GM19324 (cell line): ENCODE measurements at regions not wholly inside any gene's neighbourhood (a gene's known extent, or its start where the extent isn't known, plus 50 kb on each side); places are given as distances from the start of the nearest gene placed in this dataset.

ENCODE experiments used
- ATAC-seq: cut with Tn5 transposase; IDR thresholded peaks from one replicate; pipeline ENCODE4 v1.9.1; 2021; ENCODE audit warnings: mild to moderate bottlenecking, moderate library complexity; ENCODE audit not compliant: unreplicated experiment, low FRiP score

DNA sequence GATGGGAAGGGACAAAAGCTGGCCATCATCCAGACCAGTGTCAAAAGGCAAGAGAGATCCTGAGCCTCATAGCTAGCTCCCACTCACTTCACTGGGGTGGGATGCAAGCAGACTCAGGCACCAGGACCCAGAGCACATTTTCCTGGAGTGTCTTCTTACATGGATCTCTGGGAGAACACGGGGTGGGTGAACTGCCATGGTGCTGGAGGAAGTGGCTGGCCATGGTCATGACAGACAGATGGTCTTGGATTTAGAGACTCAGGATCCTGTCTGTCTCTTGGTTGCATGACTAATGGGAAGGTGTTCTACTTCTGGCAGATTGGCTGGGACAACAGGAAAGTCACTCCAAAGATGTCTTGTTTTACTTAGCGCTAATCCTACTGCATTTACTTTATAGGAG, 311.5 kb downstream of the ATP23 start:
- ATAC-seq, result no peak

DNA sequence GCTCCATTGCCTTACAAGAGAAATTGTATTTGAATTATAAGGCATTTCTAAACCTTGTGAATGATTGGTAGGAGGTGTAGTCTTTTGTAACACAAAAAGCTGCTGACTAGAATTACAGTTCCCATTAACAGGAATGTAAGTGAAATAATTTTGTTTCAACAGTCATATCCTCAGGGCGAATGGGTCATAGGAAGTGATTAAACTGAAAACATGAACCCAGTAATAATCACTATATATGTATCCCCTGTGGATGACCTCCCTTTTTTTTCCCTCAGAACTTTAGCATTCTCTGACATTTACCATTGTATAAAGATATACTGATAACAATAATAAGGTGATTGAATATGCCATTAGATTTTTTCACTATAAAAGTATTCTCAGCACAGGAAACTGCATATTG, 312.3 kb downstream of the ATP23 start:
- ATAC-seq, result no peak

DNA sequence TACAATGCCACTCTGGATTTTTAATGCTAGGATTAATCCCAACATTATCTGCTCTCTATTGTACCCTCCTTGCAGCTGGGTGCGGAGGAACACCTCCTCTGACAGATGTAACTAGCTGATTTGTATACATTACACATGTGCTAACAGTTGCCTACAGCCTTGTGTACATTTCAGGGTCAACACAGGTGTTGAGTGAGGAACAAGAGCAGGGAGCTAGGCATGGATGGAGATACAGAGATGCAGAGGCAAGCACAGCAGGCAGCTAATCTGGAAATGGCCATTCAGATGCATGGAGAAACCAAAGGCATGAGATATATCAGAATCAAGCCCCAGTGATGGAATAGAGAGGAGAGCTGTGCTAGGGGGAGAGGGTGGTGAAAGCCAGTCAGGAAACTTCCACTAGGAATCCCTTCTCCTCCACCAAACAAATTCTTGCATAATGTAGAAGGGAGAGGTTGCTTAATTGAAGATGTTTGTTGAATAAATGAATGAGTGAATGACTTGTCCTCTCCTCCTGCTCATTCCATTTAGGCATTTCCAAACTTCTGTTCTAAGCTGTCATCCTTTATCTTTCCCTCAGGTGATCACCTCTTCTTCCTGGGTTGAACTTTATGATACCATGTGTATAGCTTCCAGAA, 313.2 kb downstream of the ATP23 start:
- no peak for ATAC-seq

DNA sequence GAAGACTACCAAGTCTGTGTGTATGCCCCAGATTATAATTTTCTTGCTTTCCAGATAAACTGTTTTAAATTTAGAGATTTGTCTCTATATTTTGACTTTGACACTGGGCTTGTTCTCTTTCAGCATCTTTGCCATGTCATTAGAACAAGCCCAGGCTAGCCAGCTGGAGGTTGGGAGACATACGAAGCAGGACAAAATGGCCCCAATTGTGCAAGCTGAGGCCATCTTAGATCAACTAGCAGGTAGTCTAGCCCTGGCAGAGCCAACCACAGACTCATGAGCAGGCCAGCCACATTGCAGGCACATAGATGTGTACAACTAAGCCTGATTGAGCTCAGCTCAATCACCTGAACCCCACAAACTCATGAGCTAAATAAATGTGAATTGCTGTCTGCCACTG, 321.4 kb downstream of the ATP23 start:
- no peak for ATAC-seq

DNA sequence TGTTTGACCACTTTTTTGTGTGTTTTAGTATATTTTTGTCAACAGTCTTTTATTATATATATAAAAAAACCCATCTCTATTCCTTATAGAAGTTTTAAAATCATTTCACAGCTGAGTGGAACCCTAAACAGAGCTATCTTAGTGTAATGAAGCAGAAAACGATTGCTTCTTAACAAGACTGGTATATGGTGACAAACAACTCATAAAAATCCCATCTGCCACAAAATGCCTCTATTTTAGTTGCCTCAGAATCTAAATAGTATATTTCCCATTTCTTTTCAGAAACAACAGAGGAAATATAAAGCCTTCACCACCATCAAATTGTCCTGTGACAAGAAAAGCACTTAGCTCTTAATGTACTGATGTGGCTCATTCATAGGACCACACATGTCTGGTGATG, 322.4 kb downstream of the ATP23 start:
- ATAC-seq, result no peak

DNA sequence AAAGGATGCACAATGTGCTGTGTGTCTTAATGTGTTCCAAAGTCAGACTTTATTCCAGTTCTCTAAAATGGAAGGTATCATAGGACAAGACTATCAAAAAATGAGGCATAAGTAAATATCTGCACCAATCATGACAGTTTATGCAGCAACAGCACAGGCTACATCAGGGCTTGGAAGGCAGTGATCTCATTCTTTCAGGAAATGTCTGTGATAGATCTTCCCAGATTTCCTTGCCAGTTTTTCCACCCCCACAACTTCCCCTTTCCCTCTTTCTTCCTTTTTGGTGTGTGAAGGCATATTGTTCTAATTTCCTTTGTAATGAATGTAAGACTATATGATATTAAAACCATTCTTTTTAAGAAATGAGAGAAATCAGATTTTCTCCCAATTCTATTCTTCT, 326.7 kb downstream of the ATP23 start:
- no peak for ATAC-seq

DNA sequence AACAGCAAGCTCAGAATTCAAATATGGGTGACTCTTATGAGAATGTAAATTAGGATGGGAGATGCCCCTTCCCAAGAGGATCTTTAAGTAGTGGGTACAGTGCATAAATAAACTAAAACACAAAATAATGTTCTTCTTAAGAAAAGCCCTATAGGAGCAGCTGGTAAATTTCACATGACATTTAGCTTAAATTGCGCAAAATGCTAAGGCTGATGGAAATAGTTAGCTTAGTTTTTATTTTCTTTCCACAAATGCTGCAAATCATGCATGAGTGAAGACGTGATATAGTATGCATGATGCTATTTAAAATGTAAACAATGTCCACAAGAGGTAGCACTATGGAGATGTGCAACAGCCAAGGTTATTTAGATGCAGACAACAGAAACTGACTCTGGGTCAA, 328.1 kb downstream of the ATP23 start:
- ATAC-seq, result no peak

DNA sequence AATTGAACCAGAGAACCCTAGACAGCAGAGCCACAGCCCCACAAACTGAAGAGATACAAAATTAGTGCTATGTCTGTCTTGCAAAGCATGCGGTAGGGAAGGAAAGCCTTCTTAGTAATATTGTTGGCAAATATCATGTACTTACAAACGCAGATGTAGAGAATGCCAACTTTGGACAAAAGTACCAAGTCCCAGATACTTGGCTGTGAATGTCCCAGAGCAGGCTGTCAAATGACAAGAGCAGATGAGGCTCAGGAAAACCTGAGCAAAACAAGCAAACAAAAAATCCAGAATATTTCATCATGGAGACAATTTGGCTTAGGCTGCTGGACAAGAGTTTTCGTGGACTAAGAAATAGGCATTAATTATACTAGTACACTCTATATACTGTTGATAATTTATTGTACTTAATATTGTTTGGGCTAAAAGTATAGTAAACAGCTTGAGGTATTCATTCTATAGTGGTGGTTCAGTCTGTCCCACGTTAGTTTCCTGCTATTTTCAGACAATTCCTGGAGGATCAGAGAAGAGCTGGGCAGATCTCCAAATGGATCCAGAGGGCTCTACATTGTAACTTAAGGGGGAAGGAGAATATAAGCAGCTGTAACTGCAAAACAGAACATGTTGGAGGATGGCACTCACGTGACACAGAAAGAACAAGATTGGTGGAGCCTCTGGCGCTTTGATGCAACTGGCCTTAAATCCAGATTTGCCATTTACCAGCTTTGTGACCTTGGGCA, 329.8 kb downstream of the ATP23 start:
- no peak for ATAC-seq

DNA sequence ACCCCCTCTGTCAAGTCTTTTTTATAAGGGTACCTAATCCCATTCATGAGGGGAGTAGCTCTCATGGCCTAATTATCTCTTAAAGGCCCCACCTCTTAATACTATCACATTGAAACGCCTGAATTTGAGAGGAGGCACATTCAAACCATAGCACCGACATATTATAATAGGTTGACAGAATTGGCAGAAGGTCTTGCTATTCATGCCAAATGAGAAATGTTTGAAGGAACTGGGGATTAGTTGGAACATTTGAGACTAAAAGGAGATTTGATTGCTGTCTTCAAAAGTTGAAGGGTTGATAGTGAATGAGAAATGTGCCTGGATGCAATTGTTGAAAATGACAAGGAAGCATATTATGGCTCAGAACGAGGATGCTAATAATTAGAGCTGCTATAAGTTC, 331.1 kb downstream of the ATP23 start:
- no peak for ATAC-seq

DNA sequence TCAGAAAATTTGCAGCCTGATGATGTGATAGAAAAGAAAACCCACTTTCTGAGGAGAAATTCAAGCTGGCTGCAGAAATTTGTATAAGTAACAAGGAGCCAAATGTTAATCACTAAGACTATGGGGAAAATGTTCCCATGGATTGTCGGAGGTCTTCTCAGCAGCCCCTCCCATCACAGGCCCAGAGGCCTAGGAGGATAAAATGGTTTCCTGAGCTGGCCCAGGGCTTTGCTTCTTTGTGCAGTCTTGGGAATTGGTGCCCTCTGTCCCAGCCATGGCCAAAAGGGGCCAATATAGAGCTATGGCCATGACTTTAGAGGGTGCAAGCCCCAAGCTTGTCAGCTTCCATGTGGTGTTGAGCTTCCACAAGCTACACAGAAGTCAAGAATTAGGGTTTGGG, 335.9 kb downstream of the ATP23 start:
- no peak for ATAC-seq

DNA sequence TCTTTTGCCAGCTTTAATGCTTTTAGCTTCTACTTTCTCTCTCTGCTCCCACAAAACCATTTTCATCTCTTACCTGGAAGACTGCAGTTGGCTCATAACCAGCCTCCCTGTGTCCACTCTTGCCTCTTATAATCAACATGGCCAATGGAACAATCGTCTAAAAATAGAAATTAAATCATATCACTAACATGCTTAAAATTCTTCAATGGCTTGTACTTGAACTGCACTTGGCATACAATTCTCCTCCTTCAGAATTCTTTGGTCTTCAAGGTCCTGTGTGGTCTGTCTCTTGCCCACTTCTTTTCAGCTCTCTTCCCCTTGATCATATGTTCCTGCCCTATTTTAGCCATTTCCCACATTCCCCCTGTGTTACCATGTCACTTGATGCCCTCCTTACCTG, 342.2 kb downstream of the ATP23 start:
- ATAC-seq, result no peak

DNA sequence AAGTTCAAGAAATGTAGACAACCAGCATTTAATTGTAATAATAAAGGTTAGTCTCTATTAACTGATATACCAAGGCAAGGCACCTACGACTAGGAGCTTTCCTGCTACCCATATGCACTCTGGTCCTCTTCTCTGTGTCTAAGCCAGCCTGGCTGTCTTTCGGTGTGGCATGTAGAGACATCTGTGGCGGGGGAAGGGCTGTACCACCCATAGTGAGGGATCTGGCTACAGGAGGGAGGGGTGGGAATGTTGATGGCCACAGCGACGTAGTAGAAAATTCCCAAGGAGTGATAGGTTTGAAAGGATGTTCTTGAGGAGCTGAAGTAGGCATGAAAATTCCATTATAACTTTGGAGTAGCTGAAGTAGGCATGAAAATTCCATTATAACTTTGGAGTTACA, 344.2 kb downstream of the ATP23 start:
- ATAC-seq, result no peak

DNA sequence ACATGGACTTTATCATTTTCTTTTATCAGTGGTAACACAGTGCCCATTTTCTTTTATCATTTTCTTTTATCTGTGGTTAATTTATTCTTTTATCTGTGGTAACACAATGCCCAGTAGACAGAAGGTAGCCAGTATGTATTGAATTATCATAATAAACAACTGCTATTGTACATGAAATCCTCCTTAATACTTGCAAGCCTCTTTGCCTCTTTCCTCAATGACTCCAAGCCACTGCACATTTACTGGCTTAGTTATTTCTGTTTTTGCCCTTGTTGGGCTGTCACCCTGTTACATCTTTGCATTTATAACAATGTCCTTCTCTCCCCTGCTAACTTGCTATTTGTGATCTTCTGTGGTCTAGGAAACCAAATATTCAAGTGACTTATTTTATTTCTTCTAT, 345.0 kb downstream of the ATP23 start:
- ATAC-seq, result no peak

DNA sequence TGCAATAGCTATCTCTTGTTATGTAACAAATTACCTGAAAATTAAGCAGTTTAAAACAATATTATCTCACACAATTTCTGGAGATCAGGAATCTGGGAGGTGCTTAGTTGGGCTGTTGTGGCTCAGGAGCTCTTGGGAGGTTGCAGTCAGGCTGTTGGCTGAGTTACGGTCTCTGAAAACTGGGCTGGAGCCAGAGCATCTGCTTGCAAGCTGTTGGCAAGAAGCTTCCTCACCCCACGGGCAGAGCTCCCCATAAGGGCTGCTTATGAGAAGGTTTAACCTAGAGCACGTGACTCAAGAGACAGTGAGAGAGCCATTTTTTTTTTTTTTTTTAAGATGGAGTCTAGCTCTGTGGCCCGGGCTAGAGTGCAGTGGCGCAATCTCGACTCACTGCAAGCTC, 346.8 kb downstream of the ATP23 start:
- ATAC-seq, result no peak

DNA sequence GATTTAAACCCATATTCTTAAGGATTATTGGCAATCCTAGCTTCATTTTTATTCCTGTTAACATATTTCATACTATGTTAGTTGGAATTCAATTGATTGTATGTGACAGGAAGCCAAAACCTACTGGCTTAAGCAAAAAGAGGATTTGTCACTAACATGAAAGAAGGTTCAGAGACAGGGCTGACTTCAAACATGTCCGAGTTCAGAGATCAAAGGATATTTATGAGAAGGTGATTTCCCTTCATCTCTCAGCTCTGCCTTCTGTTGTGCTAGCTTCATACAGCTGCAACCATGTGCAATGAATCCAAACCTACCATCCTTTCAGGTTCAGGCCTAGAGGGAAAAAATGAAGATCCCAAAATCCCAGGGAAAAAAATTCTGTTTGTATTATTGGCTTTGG, 349.7 kb downstream of the ATP23 start:
- no peak for ATAC-seq

DNA sequence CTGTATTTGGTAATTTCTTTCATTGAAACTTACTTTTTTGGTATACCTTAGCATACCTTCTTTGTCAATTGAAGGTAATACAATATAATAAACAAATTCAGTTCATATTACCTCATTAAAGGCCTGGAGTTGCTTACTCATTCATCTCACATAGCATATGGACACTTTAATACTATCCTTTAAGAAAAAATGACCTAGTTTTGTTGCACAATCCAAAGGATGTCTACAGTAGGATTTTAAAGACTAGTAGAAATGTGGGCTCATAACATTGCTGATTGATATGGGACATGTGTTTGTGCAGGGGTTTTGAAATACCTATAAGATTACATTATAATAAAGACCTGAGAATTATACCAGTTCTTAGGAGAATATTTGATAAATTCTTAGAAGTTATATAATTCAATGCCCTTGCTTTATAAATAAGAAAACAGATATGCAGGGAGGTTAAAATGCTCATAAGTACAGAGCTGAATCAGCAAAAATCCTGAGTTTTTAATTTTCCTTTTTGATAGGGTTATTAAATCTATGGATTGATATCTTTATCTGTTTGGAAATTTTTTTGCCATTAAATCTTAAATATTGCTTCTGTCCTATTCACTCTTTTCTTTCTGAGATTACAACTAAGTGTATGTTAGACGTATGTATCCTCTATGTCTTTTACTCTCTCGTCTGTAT, 352.1 kb downstream of the ATP23 start:
- ATAC-seq, result no peak

DNA sequence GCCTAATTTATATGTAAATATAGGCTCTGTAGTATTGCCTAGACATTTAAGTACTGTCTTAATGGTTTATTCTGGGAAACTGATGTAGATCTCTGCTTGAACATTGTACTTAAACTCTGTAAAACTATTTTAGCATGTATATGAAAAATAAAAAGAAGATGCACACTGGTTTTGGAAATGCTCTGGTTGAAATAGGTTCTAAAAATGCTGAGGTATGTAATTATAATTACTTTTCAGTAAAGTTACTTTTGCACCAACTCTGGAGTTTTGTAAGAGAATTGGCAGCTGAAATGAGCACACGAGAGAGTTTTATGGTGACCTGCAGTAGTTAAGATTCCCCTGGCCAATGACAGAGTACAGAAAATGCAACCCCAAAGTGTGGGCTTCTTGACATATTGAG, 353.9 kb downstream of the ATP23 start:
- no peak for ATAC-seq

DNA sequence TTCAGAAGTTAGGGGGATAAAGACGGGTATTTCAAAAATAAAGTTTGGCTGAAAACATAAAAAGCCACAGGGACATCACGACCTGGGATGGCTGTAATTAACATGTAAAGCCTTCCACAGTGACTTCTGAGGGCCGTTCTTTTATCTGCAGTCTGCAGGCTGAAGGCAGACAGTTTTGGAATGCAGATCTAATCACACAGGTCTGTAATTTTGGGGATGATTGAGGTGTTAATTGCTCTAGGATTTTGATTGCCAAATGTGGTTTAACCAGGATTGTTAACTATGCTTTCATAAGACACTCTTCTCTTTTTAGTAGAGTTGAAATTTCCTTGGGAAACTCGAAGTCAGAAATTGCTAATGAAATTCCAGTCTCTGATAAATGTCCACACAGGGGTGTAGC, 355.5 kb downstream of the ATP23 start:
- no peak for ATAC-seq

DNA sequence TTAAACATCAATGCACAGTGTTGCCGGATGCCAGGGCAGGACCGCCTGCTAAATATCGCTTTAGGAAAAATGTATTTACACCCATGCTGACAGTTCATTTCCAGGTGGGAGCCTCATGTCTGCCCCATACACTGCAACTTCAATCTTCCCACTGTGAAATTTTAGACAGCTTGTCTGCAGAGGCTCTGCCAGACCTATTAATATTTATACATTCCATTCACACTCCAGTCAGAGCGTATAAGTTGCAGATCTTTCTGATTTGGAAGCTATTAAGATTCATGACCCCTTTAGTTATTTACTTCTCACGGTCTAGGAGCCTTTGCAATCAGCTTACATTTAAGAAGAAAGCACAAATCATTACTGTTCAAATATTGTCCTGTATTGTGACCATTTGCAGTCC, 357.4 kb downstream of the ATP23 start:
- ATAC-seq, result no peak

DNA sequence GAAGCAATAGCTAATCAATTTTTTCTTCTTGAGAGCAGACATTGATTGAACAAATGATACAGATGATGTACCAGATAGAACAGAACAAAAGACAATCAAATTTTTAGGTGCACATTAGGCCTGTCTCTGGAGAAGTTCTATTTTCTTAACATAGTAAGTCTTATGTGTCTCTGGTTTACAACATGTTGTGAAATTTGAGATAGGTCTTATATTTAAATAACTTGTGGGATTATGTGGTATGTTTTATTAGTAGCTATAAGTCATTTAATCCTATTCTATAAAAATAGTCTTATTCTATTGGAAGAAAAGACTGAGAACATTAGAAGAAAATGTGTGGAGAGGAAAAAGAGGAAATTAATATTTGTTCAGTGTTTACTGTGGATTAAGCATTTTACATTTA, 358.0 kb downstream of the ATP23 start:
- no peak for ATAC-seq

DNA sequence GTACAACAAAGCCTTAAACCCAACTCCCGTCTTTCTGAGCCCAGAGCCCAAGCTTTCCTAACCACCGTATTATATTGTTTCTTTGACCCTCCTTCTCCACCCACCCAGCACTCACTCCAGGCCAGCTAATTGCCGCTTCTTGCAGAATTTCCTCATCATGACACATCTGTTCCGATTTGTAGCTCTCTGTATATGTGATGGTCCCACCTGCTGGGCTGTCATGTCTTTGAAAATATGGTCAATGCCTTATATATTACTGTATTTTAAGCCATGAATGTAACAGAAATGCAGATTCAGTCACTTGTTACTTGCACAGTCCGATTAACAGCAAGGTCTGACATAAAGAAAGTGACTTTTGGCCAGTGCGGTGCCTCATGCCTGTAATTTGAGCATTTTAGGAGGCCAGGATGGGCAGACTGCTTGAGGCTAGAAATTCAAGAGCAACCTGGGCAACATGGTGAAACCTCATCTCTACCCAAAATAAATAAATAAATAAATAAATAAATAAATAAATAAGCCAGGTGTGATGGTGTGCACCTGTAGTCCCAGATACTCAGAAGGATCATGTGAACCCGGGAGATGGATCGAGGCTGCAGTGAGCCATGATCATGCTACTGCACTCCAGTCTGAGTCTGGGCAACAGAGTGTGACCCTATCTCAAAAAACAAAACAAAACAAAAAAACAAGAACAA, 359.8 kb downstream of the ATP23 start:
- no peak for ATAC-seq
